ENCODE measurements at regions not wholly inside any gene's neighbourhood (a gene's known extent, or its start where the extent isn't known, plus 50 kb on each side); places are given as distances from the start of the nearest gene placed in this dataset.
"Not testable (repeated sequence)": the region's sequence is repeated elsewhere in the genome, so short reads cannot be mapped to it uniquely, and the experiment has no call there.

GRCh38 chr18:11468617-11469016 is 140.8 kb upstream of the SLC35G4 start:
- no peak overlapping the region for H3K27ac ChIP-seq
- DNase-seq (ENCODE audit: low read depth, low spot score), result no peak

DNA sequence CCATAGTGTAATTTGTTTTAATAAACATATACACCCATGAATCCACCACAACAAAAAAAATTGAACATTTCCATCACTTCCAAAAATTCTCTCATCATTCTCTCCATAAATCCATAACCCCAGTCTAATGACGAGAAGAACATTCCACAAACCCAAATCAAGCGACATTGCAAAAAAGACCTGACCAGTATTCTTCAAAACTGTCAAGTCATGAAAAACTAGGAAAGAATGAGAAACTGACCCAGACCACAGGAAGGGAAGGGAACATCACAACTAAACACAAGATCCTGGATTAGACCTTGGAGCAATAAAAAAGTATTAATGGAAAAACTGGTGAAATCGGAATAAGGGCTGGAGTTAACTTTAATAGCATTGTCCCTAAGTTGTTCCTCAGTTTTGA is 141.3 kb upstream of the SLC35G4 start:
- no peak overlapping the region for H3K27ac ChIP-seq
- DNase-seq (ENCODE audit: low read depth, low spot score), result no peak

- no peak for DNase-seq (ENCODE audit: low read depth, low spot score)
- H3K27ac ChIP-seq, result no peak overlapping the region
Observed at GRCh38 chr18:11467611-11468010, 141.8 kb upstream of the SLC35G4 start.

GRCh38 chr18:11464129-11464528 is 145.3 kb upstream of the SLC35G4 start:
- H3K27ac ChIP-seq, result no peak overlapping the region
- DNase-seq (ENCODE audit: low read depth, low spot score), result no peak

DNA sequence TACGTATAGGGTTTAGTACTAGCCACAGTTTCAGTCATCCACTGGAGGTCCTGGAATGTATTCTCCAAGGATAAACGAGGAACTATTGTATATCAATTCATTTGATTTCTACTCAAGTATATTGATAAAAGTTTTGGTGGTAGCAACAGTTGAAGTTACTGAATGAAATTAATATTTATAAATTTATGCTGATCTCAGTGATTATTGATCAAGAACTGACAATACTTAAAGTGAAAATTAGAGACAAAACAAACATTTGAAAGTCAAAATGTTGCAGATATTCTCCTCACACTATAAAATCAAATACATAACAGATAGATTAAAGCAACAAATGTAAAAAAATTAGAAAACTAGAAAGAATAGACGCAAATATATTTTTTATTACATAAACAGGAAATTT is 150.9 kb upstream of the SLC35G4 start:
- H3K27ac ChIP-seq, result no peak overlapping the region
- DNase-seq (ENCODE audit: low read depth, low spot score), result no peak

- DNase-seq (ENCODE audit: low read depth, low spot score); H3K27ac ChIP-seq: not testable (repeated sequence)
Observed at GRCh38 chr18:11457853-11458252, 151.5 kb upstream of the SLC35G4 start.

- H3K27ac ChIP-seq, result no peak overlapping the region
- no peak for DNase-seq (ENCODE audit: low read depth, low spot score)
Observed at GRCh38 chr18:11454040-11454439, 155.4 kb upstream of the SLC35G4 start.

GRCh38 chr18:11444169-11444568 is 165.2 kb upstream of the SLC35G4 start:
- DNase-seq (ENCODE audit: low read depth, low spot score); H3K27ac ChIP-seq: not testable (repeated sequence)

DNA sequence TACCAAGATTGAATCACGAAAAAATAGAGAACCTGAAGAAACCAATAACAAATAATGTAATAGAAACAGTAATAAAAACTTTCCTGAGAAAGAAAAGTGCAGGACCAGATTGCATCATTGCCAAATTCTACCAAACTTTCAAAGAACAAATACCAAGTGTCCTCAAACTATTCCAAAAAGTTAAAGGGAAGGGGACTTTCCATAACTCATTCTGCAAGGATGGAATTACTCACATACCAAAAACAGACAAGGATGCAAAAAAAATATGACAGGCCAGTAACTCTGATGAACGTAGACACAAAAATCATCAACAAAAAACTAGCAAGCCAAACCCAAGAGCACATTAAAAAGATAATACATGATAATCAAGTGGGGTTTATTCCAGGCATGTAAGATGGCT is 172.3 kb upstream of the SLC35G4 start:
- H3K27ac ChIP-seq, result no peak overlapping the region
- no peak for DNase-seq (ENCODE audit: low read depth, low spot score)

- no peak overlapping the region for H3K27ac ChIP-seq
- DNase-seq (ENCODE audit: low read depth, low spot score), result no peak
Observed at GRCh38 chr18:11432360-11432811, 177.0 kb upstream of the SLC35G4 start.

DNA sequence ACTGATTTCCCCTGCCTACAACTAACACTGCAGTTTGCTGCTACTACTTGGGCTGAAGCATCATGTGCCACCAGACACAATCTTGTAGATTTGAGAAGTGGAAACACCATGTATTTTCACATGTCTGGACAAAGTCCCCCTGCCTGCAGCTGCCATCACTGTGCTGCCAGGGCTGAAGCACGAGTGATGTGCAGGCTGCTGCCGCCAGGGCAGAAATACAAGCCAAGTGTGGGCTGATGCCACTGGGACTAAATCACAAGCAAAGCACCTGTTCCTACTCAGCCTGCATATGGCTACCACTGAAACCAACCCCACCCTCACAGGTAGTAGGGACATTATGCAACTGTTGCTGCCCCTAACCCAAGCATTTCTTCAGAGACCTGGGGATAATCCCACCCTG is 179.5 kb upstream of the SLC35G4 start:
- DNase-seq (ENCODE audit: low read depth, low spot score), result no peak
- H3K27ac ChIP-seq, result no peak overlapping the region

- DNase-seq (ENCODE audit: low read depth, low spot score), result no peak
- H3K27ac ChIP-seq, result no peak overlapping the region
Observed at GRCh38 chr18:11425211-11425610, 184.2 kb upstream of the SLC35G4 start.

GRCh38 chr18:11419338-11419737 is 190.1 kb upstream of the SLC35G4 start:
- H3K27ac ChIP-seq, result no peak overlapping the region

GRCh38 chr18:11412811-11413210 is 196.6 kb upstream of the SLC35G4 start:
- DNase-seq (ENCODE audit: low read depth, low spot score), result no peak
- H3K27ac ChIP-seq, result no peak overlapping the region

More at GRCh38 chr18:11419338-11419737, 190.1 kb upstream of the SLC35G4 start:
- DNase-seq (ENCODE audit: low read depth, low spot score), result no peak

GRCh38 chr18:11411048-11411447 is 198.3 kb upstream of the SLC35G4 start:
- H3K27ac ChIP-seq, result no peak overlapping the region
- no peak for DNase-seq (ENCODE audit: low read depth, low spot score)

DNA sequence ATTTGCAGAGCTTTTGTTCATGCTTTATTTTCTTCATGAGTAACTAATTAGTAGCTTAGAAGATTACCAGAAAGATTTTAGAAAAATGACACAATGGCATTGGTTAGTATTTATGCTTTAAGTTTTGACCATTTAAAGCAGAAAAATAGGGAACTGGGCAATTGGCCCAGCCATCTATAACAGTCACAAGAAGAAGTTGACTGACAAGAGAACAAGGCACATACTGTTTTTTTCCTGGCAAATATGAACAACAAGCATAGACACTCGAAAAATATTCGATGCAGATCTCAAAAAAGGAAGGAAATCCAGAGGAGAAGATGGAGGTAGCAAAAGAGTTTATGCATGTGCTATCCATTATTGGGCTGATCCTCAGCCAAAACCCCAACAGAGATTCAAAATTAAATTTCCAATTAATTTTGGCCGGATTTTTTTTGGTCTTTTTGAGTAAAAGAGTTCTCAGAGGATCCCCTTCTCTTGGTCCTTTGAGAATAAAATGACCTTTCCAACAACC is 200.8 kb upstream of the SLC35G4 start:
- no peak for DNase-seq (ENCODE audit: low read depth, low spot score)
- no peak overlapping the region for H3K27ac ChIP-seq

- H3K27ac ChIP-seq, result no peak overlapping the region
- DNase-seq (ENCODE audit: low read depth, low spot score), result no peak
Observed at GRCh38 chr18:11407940-11408339, 201.5 kb upstream of the SLC35G4 start.

GRCh38 chr18:11405804-11406203 is 203.6 kb upstream of the SLC35G4 start:
- no peak for DNase-seq (ENCODE audit: low read depth, low spot score)
- no peak overlapping the region for H3K27ac ChIP-seq

- no peak for DNase-seq (ENCODE audit: low read depth, low spot score)
- H3K27ac ChIP-seq, result no peak overlapping the region
Observed at GRCh38 chr18:11400703-11401102, 208.7 kb upstream of the SLC35G4 start.

GRCh38 chr18:11398625-11399024 is 210.8 kb upstream of the SLC35G4 start:
- no peak for DNase-seq (ENCODE audit: low read depth, low spot score)
- H3K27ac ChIP-seq, result no peak overlapping the region

DNA sequence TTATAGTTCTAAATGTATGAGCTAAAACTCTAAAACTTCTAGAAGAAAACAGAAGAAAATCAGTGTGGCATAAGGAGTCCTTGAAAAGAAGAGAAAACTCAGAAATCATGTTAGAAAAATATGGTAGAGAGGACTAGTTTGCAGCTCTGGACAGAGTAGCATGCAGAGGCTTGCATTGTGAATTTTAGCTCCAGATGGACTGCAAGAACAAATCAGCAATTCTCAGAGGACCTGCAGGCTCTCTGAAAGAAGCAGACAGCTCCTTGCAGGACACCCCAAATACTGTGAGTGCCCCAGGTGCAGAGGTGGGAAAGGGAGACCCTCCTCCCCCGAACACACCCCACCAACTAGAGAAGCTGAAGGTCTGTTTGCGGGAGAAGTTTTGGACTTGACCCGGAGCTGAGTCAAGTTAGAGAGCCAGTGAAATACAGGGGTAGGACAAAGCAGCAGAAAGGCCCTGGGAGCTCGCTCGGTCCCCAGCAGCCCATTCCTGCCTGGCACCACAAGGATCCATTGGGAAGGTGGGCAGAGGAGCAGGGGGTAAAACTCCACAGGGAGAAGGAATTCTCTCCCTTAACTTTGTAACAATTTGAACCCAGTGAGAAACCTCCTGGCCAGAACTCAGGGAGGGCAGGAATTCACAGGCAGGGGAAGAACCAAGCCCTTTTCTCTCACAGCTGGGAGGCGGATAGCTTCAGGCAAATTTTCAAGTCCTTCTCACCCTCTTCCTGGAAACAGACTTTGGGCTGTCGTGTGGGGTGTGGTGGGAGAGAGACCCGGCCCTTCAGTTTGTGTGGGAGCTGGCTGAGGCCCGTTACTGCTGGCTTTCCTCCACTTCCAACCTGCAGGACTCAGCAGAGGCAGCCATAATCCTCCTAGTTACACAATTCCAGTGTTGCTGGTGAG is 216.2 kb upstream of the SLC35G4 start:
- DNase-seq (ENCODE audit: low read depth, low spot score), result no peak

DNA sequence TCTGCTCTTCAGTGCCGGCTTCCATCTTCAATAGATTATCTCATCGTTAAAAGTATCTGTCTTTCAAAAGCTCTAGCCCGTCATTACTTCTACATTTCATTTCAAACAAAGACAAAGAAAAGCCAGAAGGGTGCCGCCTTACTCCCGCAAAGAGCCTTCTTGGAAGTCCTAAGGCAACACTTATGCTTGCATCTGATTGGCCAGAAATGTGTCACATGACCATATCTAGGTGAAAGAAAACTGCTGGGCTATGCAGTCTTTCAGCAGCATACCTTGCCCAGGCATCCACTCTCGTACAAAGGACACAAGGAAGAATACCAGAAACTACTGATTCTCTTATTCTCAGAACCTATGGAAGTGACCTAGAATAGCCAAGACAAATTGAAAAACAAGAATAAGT is 217.1 kb upstream of the SLC35G4 start:
- no peak overlapping the region for H3K27ac ChIP-seq
- DNase-seq (ENCODE audit: low read depth, low spot score), result no peak

More for the DNA sequence above, 216.2 kb upstream of the SLC35G4 start:
- no peak overlapping the region for H3K27ac ChIP-seq

Measured in epithelial cell of prostate (primary cell).